T-helper 2 cell (primary cell): ENCODE measurements at regions not wholly inside any gene's neighbourhood (a gene's known extent, or its start where the extent isn't known, plus 50 kb on each side); places are given as distances from the start of the nearest gene placed in this dataset.
"Not testable (repeated sequence)": the region's sequence is repeated elsewhere in the genome, so short reads cannot be mapped to it uniquely, and the experiment has no call there.

Experiments
- DNase-seq, 5 experiments: peaks; one replicate each; pipeline versions ENCODE4 v3.0.0 to v3.0.0-alpha.2; 2012 to 2022

GRCh38 chr1:99481-99880 is 352.0 kb downstream of the OR4F29 start:
- not testable (repeated sequence) for DNase-seq

GRCh38 chr1:98811-99210 is 352.7 kb downstream of the OR4F29 start:
- DNase-seq, result not testable (repeated sequence)

GRCh38 chr1:91279-91678 is 360.2 kb downstream of the OR4F29 start:
- DNase-seq, result not testable (repeated sequence)

GRCh38 chr1:88110-88509 is 363.4 kb downstream of the OR4F29 start:
- not testable (repeated sequence) for DNase-seq

- DNase-seq, result not testable (repeated sequence)
These were observed 372.3 kb downstream of the OR4F29 start for GRCh38 chr1:79152-79551.

- not testable (repeated sequence) for DNase-seq
These were observed 386.4 kb downstream of the OR4F29 start, which contains the start of gene OR4F5 for GRCh38 chr1:65119-65518. Gene OR4F5 (plus strand): TSS chr1:65419.

- not testable (repeated sequence) for DNase-seq
These were observed 395.4 kb downstream of the OR4F29 start for GRCh38 chr1:56014-56531.

- DNase-seq, result not testable (repeated sequence)
These were observed 398.3 kb downstream of the OR4F29 start for GRCh38 chr1:53182-53581.

GRCh38 chr1:41965-42466 is 409.5 kb downstream of the OR4F29 start:
- not testable (repeated sequence) for DNase-seq

GRCh38 chr1:41197-41596 is 410.3 kb downstream of the OR4F29 start:
- not testable (repeated sequence) for DNase-seq

- DNase-seq, result peak in 1 of 5 experiments; percentile 36
These were observed 422.3 kb downstream of the OR4F29 start for GRCh38 chr1:29183-29582.

GRCh38 chr1:17298-17697 is 434.2 kb downstream of the OR4F29 start:
- DNase-seq, result peak in 2 of 5 experiments; percentile 4 to 9

- DNase-seq, result peak in 1 of 5 experiments; percentile 1
These were observed 435.5 kb downstream of the OR4F29 start for GRCh38 chr1:16025-16424.

- peak in 2 of 5 experiments; percentile 7 to 17 for DNase-seq
These were observed 441.3 kb downstream of the OR4F29 start for GRCh38 chr1:9941-10717.
